ENCODE measurements at regions not wholly inside any gene's neighbourhood (a gene's known extent, or its start where the extent isn't known, plus 50 kb on each side); places are given as distances from the start of the nearest gene placed in this dataset.

DNA sequence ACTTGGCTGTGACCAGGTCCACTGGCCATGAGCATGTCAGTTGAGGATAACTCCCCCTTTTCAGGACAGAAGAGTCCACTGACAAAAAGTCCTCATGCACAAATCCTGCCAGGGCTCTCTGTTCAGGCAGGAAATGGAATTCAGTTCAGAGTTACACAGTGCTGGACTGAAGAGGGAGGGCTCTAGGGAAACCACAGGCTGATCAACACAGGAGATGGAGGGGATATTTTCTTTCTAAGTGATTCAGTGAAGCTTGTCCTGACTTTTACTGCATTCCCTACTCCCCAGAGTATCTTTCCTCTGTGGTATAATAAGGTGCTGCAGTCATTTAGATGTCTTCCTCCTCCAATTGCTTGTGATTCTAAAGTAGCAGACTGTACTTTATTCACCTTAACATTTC, 335.5 kb upstream of the IGFBP7 start:
- no peak for DNase-seq

DNA sequence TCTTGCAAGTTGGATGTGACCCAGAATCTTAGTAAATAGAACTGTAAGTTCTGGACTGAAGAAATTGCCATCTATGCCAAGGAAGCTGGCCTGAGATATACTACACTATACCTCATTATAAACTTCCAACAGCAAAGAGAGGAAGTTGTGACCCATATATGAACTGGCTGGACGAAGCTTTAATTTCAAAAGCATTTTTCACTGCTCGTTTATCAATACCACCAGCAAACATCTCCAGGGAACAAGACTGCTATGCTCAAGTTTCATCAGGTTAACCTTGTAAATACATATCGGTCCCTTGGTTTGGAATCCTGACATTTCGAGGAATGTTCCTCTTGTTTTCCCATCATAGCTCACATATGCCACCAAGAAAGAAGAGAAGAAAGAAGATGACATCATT, 334.5 kb upstream of the IGFBP7 start:
- DNase-seq, result no peak

DNA sequence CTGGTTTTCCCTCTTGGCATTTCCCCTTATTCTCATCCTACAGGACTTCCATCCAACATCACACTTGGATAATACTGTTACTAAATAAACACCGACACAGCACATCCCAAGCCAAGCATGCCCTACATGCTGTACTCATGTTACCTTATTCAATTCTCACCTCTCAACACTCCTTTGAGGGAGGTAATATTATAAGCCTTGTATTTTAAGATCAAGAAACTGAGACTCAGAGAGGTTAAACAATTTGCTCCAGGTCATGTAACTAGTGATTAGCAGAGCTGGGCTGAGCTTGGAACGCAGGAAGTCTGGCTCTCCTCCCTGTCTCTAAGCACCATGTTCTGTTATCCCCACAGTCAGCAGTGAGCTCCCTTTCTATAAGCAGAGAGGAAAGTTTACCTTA, 333.6 kb upstream of the IGFBP7 start:
- no peak for DNase-seq

DNA sequence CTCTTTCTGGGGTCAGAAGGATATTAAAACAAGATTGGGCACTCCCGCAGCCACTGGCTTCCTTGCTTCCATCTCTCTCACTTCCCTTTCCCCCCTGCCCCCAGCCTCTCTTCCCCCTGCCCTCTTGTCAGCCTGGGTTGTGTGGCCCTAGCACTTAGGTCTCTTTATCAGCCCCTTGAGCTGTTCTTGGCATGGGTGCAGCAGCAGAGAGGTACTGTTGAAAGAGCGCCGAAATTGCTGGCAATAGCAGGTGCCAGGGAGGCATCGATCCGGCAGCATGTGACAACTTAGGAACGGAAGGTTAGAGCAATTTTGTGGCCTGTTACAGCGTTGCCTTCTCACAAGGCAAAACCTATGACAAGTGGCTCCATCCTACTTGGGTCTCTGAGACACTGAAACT, 333.1 kb upstream of the IGFBP7 start:
- DNase-seq, result no peak

DNA sequence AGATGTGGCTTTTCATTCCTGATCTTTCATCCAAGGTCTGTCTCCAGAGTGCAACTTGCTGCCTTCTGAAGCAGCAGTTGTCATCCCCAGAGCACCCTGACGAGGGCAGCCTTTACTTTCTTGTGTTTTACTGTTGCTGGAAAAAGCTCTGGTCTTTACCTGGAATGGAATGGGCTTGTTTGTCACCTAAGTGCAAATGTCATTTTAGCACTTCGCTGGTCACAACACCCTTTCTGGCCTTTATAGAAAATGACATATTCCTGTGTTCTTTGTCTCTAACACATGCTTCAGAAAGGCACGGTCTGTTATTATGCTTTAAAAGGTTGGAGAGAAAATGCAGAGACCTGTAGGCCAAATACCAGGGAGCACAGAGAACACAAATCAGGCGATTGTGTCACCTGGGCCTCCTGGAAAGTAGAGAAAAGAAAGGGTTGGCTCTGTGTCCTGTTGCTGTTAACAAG, 332.7 kb upstream of the IGFBP7 start:
- peak; percentile 5 for DNase-seq

- no peak for DNase-seq
Observed at GRCh38 chr4:57442241-57442640, 332.1 kb upstream of the IGFBP7 start.

DNA sequence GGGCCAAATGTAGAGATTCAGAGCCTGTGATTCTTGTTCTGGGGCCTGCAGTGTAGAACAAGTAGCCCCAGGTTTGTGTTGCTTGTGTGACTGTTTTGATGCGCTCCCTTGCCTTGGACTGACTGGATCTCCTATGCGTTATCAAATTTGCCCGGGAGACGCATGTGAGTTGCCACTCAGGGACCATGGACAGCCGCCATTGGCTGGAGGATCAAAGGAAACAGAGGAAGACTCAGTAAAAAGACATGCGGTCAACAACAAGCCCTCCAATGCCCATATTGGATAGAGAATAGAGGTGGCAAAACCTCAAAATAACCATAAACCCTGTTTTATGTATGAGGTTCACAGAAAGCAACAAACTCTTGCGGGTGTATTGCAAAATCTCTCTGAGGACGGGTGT, 327.5 kb upstream of the IGFBP7 start:
- DNase-seq, result no peak

DNA sequence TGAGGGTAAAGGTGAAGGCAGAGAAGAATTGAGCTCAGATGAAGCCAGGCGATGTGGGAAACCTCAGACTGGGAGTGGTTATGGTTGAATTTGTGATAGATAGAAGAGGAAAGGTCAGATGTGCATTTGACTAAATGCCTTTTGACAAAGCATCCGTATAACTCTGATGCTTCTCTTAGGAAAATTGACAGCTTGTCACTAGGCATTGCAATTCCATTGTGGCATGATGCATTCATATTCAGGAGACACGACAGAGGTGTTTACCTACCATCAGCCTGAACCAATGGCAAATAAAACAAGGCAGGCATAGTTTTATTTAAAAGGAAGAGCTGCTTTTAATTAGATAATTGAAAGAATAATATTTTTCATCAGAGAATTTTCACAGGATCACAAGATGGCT, 325.1 kb upstream of the IGFBP7 start:
- DNase-seq, result no peak

DNA sequence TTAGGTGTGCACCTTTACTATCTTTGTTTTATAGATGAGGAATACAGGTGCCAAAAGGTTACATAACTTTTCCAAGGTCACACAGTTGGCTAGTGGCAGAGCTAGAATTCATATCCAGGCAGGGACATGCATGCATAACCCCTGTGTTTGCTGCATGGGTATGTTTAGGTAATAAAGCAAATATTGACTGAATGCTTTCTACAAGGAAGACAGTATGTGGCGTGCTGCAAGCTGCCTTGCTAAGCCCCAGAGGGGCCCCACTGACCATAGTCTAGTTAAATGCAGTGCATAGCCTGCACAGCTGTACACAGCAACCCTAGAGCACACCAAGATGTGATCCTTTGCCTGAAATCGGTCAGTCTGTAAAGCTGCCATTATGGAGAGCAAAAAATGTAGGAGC, 320.5 kb upstream of the IGFBP7 start:
- no peak for DNase-seq

DNA sequence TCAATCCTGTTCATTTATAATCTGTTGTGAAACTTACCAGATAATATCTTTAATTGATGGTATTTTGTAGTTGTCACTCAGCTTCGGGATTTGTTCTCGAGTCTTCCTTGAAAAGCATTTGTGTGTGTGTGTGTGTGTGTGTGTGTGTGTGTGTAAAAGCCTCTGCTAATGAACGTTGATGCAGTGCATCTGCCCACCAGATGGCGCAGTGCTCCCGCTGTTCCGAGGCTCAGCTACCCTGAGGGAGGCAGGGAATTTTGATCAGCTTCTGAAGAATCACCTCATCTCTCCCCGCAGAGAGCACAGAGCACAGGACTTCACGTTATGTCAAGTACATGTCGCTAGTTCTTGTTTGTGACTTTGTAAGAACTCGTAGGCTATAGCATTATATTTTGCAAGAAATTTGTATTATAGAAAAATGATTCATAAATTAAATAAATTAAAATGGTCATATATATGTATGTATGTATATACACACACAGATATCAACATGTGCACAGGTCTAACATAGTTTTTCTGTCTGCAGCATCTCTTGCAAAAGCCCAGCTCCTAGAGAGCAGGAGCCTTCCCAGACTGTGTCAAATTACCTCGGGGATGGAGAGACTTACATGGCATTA, 316.7 kb upstream of the IGFBP7 start:
- peak; percentile 32 for DNase-seq

- no peak for DNase-seq
Observed at GRCh38 chr4:57425610-57426009, 315.4 kb upstream of the IGFBP7 start.

DNA sequence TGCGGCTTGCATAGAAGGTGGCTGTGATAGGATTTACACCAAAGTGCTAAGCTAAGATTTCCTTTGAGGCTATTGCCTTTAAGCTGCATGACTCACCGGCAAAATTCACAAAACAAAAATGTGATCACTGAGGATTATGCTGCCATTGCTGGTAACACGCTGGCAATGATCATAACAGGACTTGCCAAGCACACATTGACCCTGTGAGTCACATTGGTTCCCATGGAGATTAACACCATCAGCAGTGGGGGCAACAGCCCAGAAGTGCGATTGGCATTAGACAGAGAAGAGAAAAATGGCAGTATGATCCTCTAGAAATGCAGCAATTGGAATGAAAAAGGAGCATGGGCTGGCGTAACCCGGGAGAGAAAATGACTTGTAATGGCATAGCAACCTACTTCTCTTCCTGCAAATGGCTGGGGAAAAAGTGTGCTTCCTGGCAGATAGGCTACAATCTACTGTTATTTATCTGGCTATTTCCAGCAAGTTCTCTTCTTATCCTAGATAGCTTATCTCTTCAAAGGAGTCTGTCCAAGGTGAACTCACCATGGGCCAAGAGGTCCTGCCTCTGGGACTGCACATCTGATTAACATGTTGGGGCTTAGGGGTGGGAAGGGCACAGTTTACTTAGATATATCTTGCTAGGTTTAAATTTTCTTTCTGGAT, 314.2 kb upstream of the IGFBP7 start:
- DNase-seq, result no peak

- no peak for DNase-seq
Observed at GRCh38 chr4:57418133-57418532, 307.9 kb upstream of the IGFBP7 start.

- no peak for DNase-seq
Observed at GRCh38 chr4:57412259-57413054, 302.3 kb upstream of the IGFBP7 start.

DNA sequence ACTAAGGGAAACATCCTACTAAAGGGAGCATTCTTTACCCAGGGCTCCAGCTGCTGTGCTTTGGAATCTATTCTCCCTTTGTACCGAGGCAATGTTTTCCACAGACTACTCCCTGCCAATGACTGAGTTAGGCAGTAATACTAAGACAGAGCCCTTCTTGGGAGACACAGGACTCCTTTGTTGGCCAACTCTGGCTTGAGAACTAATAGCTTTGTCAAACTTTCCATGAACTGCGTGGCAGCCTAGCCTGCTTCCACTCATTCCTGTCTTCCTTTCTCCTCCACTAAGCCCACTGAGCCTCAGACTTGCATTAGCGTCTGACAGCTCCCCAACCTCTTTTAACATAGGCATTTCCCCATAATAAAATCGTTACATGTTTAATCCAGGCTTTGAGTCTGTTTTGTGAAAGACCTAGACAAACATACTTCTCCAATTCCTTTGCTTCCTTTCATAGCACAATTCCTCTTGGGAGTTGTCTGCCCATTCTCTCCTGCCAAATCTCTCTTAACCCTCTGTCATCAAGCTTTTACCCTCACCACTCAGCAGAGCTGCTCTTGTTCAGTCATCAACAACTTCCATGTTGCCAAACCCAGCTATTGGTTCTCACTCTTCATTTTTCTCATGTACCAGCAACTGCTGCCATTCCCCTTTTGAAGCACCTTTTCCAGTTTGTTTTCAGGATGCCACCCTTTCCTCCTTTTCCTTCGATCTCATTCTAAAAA, 300.3 kb upstream of the IGFBP7 start:
- no peak for DNase-seq

GRCh38 chr4:57405359-57405758, 295.2 kb upstream of the IGFBP7 start:
- DNase-seq, result no peak

- no peak for DNase-seq
Observed at GRCh38 chr4:57404483-57404882, 294.3 kb upstream of the IGFBP7 start.

GRCh38 chr4:57403591-57403990, 293.4 kb upstream of the IGFBP7 start:
- no peak for DNase-seq

DNA sequence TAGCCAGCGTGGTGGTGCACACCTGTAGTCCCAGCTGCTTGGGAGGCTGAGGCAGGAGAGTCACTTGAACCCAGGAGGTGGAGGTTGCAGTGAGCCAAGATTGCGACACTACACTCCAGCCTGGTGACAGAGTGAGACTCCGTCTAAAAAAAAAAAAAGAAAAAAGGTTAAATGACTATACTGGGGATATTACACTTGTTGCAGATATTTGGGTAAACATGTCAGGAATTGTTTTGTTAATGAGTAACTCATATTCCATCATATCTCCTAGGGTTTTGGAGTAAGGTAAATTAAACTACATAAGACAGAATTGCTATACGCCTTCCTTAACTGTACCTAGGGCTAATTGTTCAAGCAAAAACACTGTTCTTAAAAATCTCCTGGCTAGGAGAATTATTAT, 291.4 kb upstream of the IGFBP7 start:
- DNase-seq, result no peak

DNA sequence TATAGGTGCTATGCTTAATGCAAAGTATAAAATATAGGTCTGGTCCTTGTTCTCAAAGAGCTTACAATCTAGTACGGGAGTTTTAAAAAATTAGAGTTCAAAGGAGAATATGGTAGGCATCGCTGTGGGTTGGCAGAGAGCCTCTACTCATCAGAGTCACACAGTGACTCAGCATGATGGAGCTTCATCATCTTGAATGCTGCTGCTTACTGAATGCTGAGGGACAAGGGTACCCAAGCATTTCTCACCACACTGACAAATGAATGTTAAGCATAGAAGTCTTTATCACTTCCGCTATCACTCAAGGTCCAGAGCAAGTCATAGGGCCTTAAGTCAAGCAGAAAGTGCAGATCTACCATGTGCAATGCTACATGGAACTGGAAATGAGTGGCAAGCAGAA, 268.6 kb upstream of the IGFBP7 start:
- no peak for DNase-seq

DNA sequence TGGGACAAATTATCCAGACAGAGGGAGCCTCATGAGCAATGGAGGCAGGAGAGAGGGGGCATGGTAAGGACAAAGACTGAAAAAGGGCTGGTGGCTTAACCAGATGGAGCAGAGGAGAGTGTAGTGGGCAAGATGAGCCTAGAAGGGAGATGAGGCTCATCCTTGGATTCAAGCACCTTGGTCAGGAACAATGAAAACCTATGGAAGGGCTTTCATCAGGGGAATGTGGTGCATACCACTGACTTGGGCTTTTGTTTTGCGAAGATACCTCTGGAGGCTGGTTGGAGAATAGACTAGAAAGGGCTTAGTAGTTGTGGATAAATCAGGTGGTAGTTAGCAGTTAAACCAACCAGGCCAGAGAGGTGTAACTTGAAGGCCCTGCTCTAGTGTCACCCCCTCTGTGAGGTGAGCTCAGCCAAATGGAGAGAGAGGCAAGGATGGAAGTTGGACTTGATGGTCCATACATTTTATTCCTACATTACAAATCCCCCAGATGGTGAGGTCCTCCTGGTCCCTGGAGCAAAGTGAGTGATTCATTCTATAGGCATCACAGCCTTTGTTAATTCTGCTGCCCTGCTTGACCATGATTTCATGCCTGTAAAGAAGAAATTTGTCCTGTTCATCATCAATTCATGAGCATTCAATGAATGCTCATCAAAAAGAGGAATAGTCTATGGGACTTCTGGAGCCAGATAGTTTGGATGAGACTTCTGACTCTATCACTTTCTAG, 264.8 kb upstream of the IGFBP7 start:
- DNase-seq, result no peak

DNA sequence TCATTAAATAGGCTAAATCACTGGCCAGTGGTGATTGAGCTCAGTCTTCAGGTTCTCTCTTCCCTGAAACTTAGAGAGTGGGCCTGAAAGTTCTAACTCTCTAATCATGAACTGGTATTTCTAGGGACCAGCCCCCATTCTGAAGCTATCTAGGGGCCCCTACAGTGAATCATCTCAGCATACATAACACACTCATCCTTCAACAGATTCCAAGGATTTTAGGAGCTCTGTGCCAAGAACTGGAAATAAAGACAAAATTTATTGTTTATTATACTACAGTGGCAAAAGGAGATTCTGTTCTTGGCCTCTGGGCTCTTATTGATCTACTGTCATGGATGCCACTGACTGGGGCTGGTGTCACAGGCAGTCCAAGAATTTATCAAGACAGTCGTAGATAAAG, 263.8 kb upstream of the IGFBP7 start:
- no peak for DNase-seq

GRCh38 chr4:57371671-57372070, 261.5 kb upstream of the IGFBP7 start:
- DNase-seq, result no peak
